Mammary epithelial cell (primary cell): ENCODE measurements at regions not wholly inside any gene's neighbourhood (a gene's known extent, or its start where the extent isn't known, plus 50 kb on each side); places are given as distances from the start of the nearest gene placed in this dataset.

ENCODE experiments used
- EZH2 ChIP-seq: IDR thresholded peaks from 2 replicates; pipeline ENCODE4 v1.6.1; 2012; ENCODE audit warnings: low read length, inconsistent platforms, borderline replicate concordance
- TF ChIP-seq, protein P1 (sequence below), 2 donors: IDR thresholded peaks in 1 of 2; conservative IDR thresholded peaks in 1 of 2; 2 replicates each; pipeline ENCODE4 v1.5.1; 2011 to 2012; ENCODE audit warnings: inconsistent platforms in 2 of 2, low read length in 2 of 2, mild to moderate bottlenecking in 2 of 2, control low read depth in 1 of 2, low read depth in 1 of 2; ENCODE audit not compliant: insufficient read depth in 1 of 2; ENCODE audit errors: extremely low read depth in 1 of 2

DNA sequence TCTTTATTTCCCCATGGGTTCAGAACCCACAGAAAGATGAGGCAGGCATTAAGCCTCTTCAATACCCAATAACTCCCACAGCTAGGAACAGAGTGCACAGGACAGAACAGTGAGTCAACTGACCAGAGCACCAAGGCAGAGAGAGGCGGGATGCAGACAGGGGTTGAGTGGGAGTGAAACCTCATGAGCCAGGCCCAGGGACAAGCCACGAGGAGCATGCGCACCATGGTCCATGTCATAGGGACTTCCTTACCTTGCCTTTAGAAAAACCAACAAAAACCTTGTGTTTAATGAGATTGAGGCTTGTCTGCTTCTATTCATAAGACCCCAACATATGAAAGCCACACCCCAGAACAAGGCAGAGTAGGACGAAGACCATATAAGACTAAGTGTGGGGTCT lies 330.6 kb downstream of the DEPDC1B start:
- TF ChIP-seq, protein P1, sequence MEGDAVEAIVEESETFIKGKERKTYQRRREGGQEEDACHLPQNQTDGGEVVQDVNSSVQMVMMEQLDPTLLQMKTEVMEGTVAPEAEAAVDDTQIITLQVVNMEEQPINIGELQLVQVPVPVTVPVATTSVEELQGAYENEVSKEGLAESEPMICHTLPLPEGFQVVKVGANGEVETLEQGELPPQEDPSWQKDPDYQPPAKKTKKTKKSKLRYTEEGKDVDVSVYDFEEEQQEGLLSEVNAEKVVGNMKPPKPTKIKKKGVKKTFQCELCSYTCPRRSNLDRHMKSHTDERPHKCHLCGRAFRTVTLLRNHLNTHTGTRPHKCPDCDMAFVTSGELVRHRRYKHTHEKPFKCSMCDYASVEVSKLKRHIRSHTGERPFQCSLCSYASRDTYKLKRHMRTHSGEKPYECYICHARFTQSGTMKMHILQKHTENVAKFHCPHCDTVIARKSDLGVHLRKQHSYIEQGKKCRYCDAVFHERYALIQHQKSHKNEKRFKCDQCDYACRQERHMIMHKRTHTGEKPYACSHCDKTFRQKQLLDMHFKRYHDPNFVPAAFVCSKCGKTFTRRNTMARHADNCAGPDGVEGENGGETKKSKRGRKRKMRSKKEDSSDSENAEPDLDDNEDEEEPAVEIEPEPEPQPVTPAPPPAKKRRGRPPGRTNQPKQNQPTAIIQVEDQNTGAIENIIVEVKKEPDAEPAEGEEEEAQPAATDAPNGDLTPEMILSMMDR (conservative IDR thresholded peaks at IDR 0.05 in 1 of 2, IDR thresholded peaks at IDR 0.05 in 1 of 2; ENCODE audit: extremely low read depth in 1 of 2, insufficient read depth in 1 of 2, low read depth in 1 of 2, low read length in 2 of 2), result no peak
- TF ChIP-seq EZH2, result no peak
